ENCODE measurements at regions not wholly inside any gene's neighbourhood (a gene's known extent, or its start where the extent isn't known, plus 50 kb on each side); places are given as distances from the start of the nearest gene placed in this dataset.

DNA sequence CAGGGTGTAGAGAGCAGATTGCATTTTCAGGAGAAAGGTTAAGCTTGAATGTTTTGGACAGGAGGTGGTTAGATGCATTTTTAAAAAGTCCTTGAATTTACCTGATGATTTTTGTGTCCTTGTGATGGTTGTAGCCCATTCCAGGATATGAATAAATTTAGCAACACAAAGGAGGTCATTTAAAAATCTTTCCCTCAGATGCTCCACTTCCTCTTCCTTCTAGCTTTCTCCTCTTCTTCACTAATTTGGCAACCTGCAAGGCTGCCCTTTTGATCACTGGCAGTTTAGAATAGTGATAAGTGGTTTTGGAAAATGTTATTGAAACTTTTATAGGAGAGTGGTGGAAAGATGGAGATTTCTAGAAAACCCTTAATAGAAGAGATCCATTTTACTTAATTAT is 124.0 kb downstream of the LMO4 start:
- H3K4me3 ChIP-seq = no peak overlapping the region
- in situ Hi-C loops (cut with MboI; ENCODE audit: low pct_ligation_motif_present in 1 of 4, low pct_unique_long_range_greater_than_20kb in 1 of 4, low sequenced_read_pairs in 3 of 4) (no loop called here), intact Hi-C loops (cut with DNase I; ENCODE audit: low total_unique reads) (no loop called here)
- H3K36me3 ChIP-seq = no peaks in the 10 kb centered on the region
- TF ChIP-seq, protein P1, sequence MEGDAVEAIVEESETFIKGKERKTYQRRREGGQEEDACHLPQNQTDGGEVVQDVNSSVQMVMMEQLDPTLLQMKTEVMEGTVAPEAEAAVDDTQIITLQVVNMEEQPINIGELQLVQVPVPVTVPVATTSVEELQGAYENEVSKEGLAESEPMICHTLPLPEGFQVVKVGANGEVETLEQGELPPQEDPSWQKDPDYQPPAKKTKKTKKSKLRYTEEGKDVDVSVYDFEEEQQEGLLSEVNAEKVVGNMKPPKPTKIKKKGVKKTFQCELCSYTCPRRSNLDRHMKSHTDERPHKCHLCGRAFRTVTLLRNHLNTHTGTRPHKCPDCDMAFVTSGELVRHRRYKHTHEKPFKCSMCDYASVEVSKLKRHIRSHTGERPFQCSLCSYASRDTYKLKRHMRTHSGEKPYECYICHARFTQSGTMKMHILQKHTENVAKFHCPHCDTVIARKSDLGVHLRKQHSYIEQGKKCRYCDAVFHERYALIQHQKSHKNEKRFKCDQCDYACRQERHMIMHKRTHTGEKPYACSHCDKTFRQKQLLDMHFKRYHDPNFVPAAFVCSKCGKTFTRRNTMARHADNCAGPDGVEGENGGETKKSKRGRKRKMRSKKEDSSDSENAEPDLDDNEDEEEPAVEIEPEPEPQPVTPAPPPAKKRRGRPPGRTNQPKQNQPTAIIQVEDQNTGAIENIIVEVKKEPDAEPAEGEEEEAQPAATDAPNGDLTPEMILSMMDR (IDR thresholded peaks at IDR 0.05) = no peak
- TF ChIP-seq EP300 (IDR thresholded peaks at IDR 0.05; ENCODE audit: low read depth) (no peak), POLR2A (IDR thresholded peaks at IDR 0.05) (no peak), POLR2AphosphoS5 (IDR thresholded peaks at IDR 0.05) (no peak)
- DNase-seq = no peak
- no peaks in the 10 kb centered on the region for H3K27me3 ChIP-seq
- H3K9me3 ChIP-seq = no peaks in the 10 kb centered on the region
- H3K27ac ChIP-seq = no peak overlapping the region
- H3K4me1 ChIP-seq = peaks cover 8 to 14% (median 11%) of the 10 kb centered on the region in 4 donors

GRCh38 chr1:87457408-87457807 is 128.7 kb downstream of the LMO4 start:
- DNase-seq = no peak
- no peaks in the 10 kb centered on the region for H3K9me3 ChIP-seq
- in situ Hi-C loops (cut with MboI; ENCODE audit: low pct_ligation_motif_present in 1 of 4, low pct_unique_long_range_greater_than_20kb in 1 of 4, low sequenced_read_pairs in 3 of 4) (no loop called here), intact Hi-C loops (cut with DNase I; ENCODE audit: low total_unique reads) (no loop called here)
- no peaks in the 10 kb centered on the region for H3K36me3 ChIP-seq
- no peaks in the 10 kb centered on the region for H3K4me1 ChIP-seq
- H3K27ac ChIP-seq = no peak overlapping the region
- 45 to 67% methylated on average over 1 to 2 of the region's 2 CpGs for WGBS, 2 donors (ENCODE audit: low coverage in 1 of 2)
- TF ChIP-seq EP300 (IDR thresholded peaks at IDR 0.05; ENCODE audit: low read depth) (no peak), POLR2A (IDR thresholded peaks at IDR 0.05) (no peak), POLR2AphosphoS5 (IDR thresholded peaks at IDR 0.05) (no peak)
- TF ChIP-seq, protein P1 (IDR thresholded peaks at IDR 0.05) = no peak
- H3K4me3 ChIP-seq = no peak overlapping the region
- no peaks in the 10 kb centered on the region for H3K27me3 ChIP-seq

DNA sequence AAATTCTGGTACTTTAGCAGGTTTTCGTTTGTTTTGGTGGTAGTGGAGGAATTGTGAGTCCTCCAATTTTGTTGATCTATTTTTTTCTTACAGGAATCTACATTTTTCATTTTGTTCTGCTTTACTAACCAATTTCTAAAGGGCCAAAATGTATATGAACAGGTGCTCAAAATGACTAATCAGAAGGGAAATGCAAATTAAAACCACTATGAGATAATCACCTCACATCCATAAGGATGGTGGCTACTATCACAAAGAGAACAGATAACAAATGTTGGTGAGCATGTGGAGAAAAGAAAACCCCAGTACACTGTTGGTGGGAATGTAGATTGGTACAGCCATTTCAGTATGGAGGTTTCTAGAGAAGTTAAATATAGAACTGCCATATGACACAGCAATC is 134.2 kb downstream of the LMO4 start:
- Histone ChIP-seq H3K27me3 (no peaks in the 10 kb centered on the region), H3K4me1 (no peaks in the 10 kb centered on the region), H3K4me3 (no peak overlapping the region), H3K9me3 (no peaks in the 10 kb centered on the region), H3K27ac (no peak overlapping the region), H3K36me3 (no peaks in the 10 kb centered on the region)
- no peak for DNase-seq
- no peak for TF ChIP-seq POLR2A (IDR thresholded peaks at IDR 0.05)
- no peak for TF ChIP-seq POLR2AphosphoS5 (IDR thresholded peaks at IDR 0.05)
- TF ChIP-seq EP300 (IDR thresholded peaks at IDR 0.05; ENCODE audit: low read depth) = no peak
- in situ Hi-C loops (cut with MboI; ENCODE audit: low pct_ligation_motif_present in 1 of 4, low pct_unique_long_range_greater_than_20kb in 1 of 4, low sequenced_read_pairs in 3 of 4) (no loop called here), intact Hi-C loops (cut with DNase I; ENCODE audit: low total_unique reads) (no loop called here)
- WGBS, 2 donors (ENCODE audit: low coverage in 1 of 2) = 85 to 90% methylated on average over 1 of the region's 1 CpG

- Histone ChIP-seq H3K4me3 (no peak overlapping the region), H3K27me3 (no peaks in the 10 kb centered on the region), H3K9me3 (no peaks in the 10 kb centered on the region), H3K36me3 (no peaks in the 10 kb centered on the region), H3K27ac (no peak overlapping the region), H3K4me1 (no peaks in the 10 kb centered on the region)
- TF ChIP-seq, protein P1 (IDR thresholded peaks at IDR 0.05) = no peak
- TF ChIP-seq POLR2A (IDR thresholded peaks at IDR 0.05) (no peak), POLR2AphosphoS5 (IDR thresholded peaks at IDR 0.05) (no peak), EP300 (IDR thresholded peaks at IDR 0.05; ENCODE audit: low read depth) (no peak)
- peak; percentile 28 for DNase-seq
- intact Hi-C loops (cut with DNase I; ENCODE audit: low total_unique reads) (no loop called here), in situ Hi-C loops (cut with MboI; ENCODE audit: low pct_ligation_motif_present in 1 of 4, low pct_unique_long_range_greater_than_20kb in 1 of 4, low sequenced_read_pairs in 3 of 4) (no loop called here)
- WGBS, 2 donors (ENCODE audit: low coverage in 1 of 2) = 33 to 34% methylated on average over 3 of the region's 3 CpGs
Observed at GRCh38 chr1:87464022-87464490, 135.4 kb downstream of the LMO4 start.

- H3K4me3 ChIP-seq = no peak overlapping the region
- intact Hi-C loops (cut with DNase I; ENCODE audit: low total_unique reads) = no loop called here
- H3K27me3 ChIP-seq = no peaks in the 10 kb centered on the region
- no peak overlapping the region for H3K27ac ChIP-seq
- TF ChIP-seq POLR2A (IDR thresholded peaks at IDR 0.05) (no peak), EP300 (IDR thresholded peaks at IDR 0.05; ENCODE audit: low read depth) (no peak), POLR2AphosphoS5 (IDR thresholded peaks at IDR 0.05) (no peak)
- TF ChIP-seq, protein P1 (IDR thresholded peaks at IDR 0.05) = no peak
- in situ Hi-C loops (cut with MboI; ENCODE audit: low pct_ligation_motif_present in 1 of 4, low pct_unique_long_range_greater_than_20kb in 1 of 4, low sequenced_read_pairs in 3 of 4) = no loop called here
- H3K4me1 ChIP-seq = no peaks in the 10 kb centered on the region
- DNase-seq = no peak
- H3K36me3 ChIP-seq = no peaks in the 10 kb centered on the region
- WGBS, 2 donors (ENCODE audit: low coverage in 1 of 2) = 73 to 82% methylated on average over 3 to 7 of the region's 7 CpGs
- no peaks in the 10 kb centered on the region for H3K9me3 ChIP-seq
Observed at GRCh38 chr1:87466621-87467020, 137.9 kb downstream of the LMO4 start.
